Small intestine (tissue), 7 donors: ENCODE measurements at regions not wholly inside any gene's neighbourhood (a gene's known extent, or its start where the extent isn't known, plus 50 kb on each side); places are given as distances from the start of the nearest gene placed in this dataset.

Experiments
- DNase-seq, 2 donors: peaks; one replicate each; pipeline versions ENCODE4 v3.0.0 to v3.0.0-alpha.2; 2013
- FAIRE-seq: peaks from 2 replicates; lab custom pipeline; 2012; peaks lifted over from hg19 to GRCh38; lab: Jason Lieb, UNC
- H3K27ac ChIP-seq, 3 donors: one replicate each; pipeline ENCODE4 v1.5.1; 2013; ENCODE audit warnings: low read length in 2 of 3, mild to moderate bottlenecking in 2 of 3, control low read depth in 1 of 3, inconsistent platforms in 1 of 3, low read depth in 1 of 3, moderate library complexity in 1 of 3
- H3K27me3 ChIP-seq, 3 donors: one replicate each; pipeline ENCODE4 v1.6.1; 2013; ENCODE audit warnings: low read length in 3 of 3, inconsistent platforms in 1 of 3; ENCODE audit not compliant: control insufficient read depth in 3 of 3, insufficient read depth in 3 of 3
- H3K36me3 ChIP-seq, 3 donors: one replicate each; pipeline ENCODE4 v1.6.1; 2013; ENCODE audit warnings: low read length in 3 of 3, inconsistent platforms in 1 of 3, low read depth in 1 of 3, mild to moderate bottlenecking in 1 of 3, moderate library complexity in 1 of 3; ENCODE audit not compliant: control insufficient read depth in 3 of 3, insufficient read depth in 2 of 3
- H3K4me1 ChIP-seq, 3 donors: one replicate each; pipeline ENCODE4 v1.6.1; 2013; ENCODE audit warnings: low read length in 2 of 3, inconsistent platforms in 1 of 3, low read depth in 1 of 3, mild to moderate bottlenecking in 1 of 3, moderate library complexity in 1 of 3; ENCODE audit not compliant: control insufficient read depth in 3 of 3, insufficient read depth in 2 of 3
- H3K4me3 ChIP-seq, 3 donors: one replicate each; pipeline ENCODE4 v1.5.1; 2013; ENCODE audit warnings: low read length in 3 of 3, control low read depth in 1 of 3, inconsistent platforms in 1 of 3, low read depth in 1 of 3, mild to moderate bottlenecking in 1 of 3, moderate library complexity in 1 of 3
- H3K9me3 ChIP-seq, 2 donors: one replicate each; pipeline ENCODE4 v1.6.1; 2013; ENCODE audit warnings: low read depth in 1 of 2, low read length in 1 of 2; ENCODE audit not compliant: control insufficient read depth in 2 of 2, insufficient read depth in 1 of 2
- WGBS, 3 donors: extraction: QIAGEN DNeasy Blood & Tissue Kit; methylation state at CpG; one replicate each; pipeline ENCODE4 v1.1.7; 2013; 5-methylcytosine and 5-hydroxymethylcytosine counted together
- donor health status: healthy with polysubstance abuse.
- donor health status: control.
- donor health status: control.
- donor health status: Bipolar disorder and iron deficiency.
- donor health status: healthy.

DNA sequence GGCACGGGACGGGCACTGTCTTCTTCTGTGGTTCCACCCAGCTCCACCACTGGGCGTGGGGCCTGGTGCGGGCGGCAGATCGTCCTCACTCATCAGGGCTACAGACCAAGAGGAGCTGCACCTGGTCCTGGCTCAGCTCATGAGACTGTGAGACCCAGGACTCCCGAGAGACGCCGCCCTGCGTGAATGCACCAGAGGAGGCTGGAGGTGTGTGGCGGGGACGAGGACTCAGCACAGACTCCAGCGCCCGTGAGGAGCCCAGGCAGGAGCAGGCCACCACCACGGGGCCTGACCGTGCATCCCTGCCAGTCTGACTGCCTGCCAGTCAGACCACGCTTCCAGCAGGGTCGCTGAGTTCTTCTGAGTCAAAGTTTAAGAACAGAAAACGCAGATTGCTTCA is 112.5 kb upstream of the SALL3 start:
- DNase-seq (no peak), FAIRE-seq (no peak)
- H3K27ac ChIP-seq = no peak overlapping the region
- H3K4me1 ChIP-seq = no peaks in the 10 kb centered on the region
- no peaks in the 10 kb centered on the region for H3K36me3 ChIP-seq
- no peaks in the 10 kb centered on the region for H3K9me3 ChIP-seq
- H3K27me3 ChIP-seq = no peaks in the 10 kb centered on the region
- no peak overlapping the region for H3K4me3 ChIP-seq
- 66 to 83% (median 74%) methylated on average over 19 of the region's 19 CpGs for WGBS, 3 donors

- Histone ChIP-seq H3K4me1 (no peaks in the 10 kb centered on the region), H3K36me3 (no peaks in the 10 kb centered on the region), H3K9me3 (no peaks in the 10 kb centered on the region), H3K27me3 (no peaks in the 10 kb centered on the region), H3K4me3 (no peak overlapping the region), H3K27ac (no peak overlapping the region)
- FAIRE-seq = no peak
- WGBS, 3 donors = 48 to 54% (median 50%) methylated on average over 17 of the region's 17 CpGs
- DNase-seq = no peak
Observed at GRCh38 chr18:78868330-78869316, 111.0 kb upstream of the SALL3 start.

- Histone ChIP-seq H3K9me3 (no peaks in the 10 kb centered on the region), H3K4me3 (no peak overlapping the region), H3K27me3 (no peaks in the 10 kb centered on the region), H3K36me3 (no peaks in the 10 kb centered on the region), H3K27ac (no peak overlapping the region), H3K4me1 (no peaks in the 10 kb centered on the region)
- DNase-seq = no peak
- FAIRE-seq = no peak
- 53 to 82% (median 66%) methylated on average over 3 of the region's 3 CpGs for WGBS, 3 donors
Observed at GRCh38 chr18:78871618-78872017, 108.0 kb upstream of the SALL3 start.

- no peak overlapping the region for H3K4me3 ChIP-seq
- DNase-seq (no peak), FAIRE-seq (no peak)
- no peak overlapping the region for H3K27ac ChIP-seq
- WGBS, 3 donors = 60 to 67% (median 60%) methylated on average over 6 of the region's 6 CpGs
- H3K9me3 ChIP-seq = no peaks in the 10 kb centered on the region
- no peaks in the 10 kb centered on the region for H3K4me1 ChIP-seq
- no peaks in the 10 kb centered on the region for H3K36me3 ChIP-seq
- peaks cover 0 to 1% (median 0%) of the 10 kb centered on the region in 3 donors for H3K27me3 ChIP-seq
Observed at GRCh38 chr18:78873926-78874500, 105.6 kb upstream of the SALL3 start.

GRCh38 chr18:78875016-78875777 is 104.4 kb upstream of the SALL3 start:
- no peaks in the 10 kb centered on the region for H3K36me3 ChIP-seq
- peak; percentile 23 to 31 for DNase-seq
- H3K9me3 ChIP-seq = no peaks in the 10 kb centered on the region
- H3K4me3 ChIP-seq = no peak overlapping the region
- FAIRE-seq = no peak
- no peak overlapping the region for H3K27ac ChIP-seq
- no peaks in the 10 kb centered on the region for H3K4me1 ChIP-seq
- H3K27me3 ChIP-seq = peaks cover 0 to 1% (median 0%) of the 10 kb centered on the region in 3 donors
- 53 to 60% (median 58%) methylated on average over 11 of the region's 11 CpGs for WGBS, 3 donors

- Histone ChIP-seq H3K36me3 (no peaks in the 10 kb centered on the region), H3K4me1 (no peaks in the 10 kb centered on the region), H3K27ac (no peak overlapping the region), H3K27me3 (peaks cover 0 to 1% (median 0%) of the 10 kb centered on the region in 3 donors), H3K9me3 (no peaks in the 10 kb centered on the region), H3K4me3 (no peak overlapping the region)
- 89 to 90% (median 89%) methylated on average over 26 of the region's 26 CpGs for WGBS, 3 donors
- no peak for FAIRE-seq
- DNase-seq = no peak
Observed at GRCh38 chr18:78875778-78876650, 103.6 kb upstream of the SALL3 start.

DNA sequence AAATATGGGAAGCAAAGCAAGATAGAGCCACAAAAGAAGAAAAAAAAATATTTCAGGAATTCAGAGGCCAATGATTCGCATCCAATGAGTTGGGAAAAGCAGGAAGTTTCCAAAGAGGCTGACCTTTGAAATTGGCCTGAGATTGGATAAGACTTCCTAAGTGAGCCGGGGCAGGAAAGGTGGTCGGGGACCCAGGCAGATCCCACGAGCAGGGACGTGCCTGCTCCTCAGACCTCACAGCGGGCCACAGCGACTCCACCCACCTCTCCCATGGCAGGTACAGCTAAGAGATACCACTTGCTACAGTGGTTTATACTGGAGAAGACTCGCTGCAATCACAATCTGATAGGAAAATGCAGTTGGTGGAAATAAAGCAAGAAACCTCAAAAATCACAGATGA is 102.8 kb upstream of the SALL3 start:
- DNase-seq (no peak), FAIRE-seq (no peak)
- WGBS, 3 donors = 39 to 55% (median 48%) methylated on average over 8 of the region's 8 CpGs
- Histone ChIP-seq H3K27ac (no peak overlapping the region), H3K36me3 (no peaks in the 10 kb centered on the region), H3K4me1 (no peaks in the 10 kb centered on the region), H3K9me3 (no peaks in the 10 kb centered on the region), H3K4me3 (no peak overlapping the region), H3K27me3 (peaks cover 0 to 1% (median 0%) of the 10 kb centered on the region in 3 donors)
